ENCODE measurements at regions not wholly inside any gene's neighbourhood (a gene's known extent, or its start where the extent isn't known, plus 50 kb on each side); places are given as distances from the start of the nearest gene placed in this dataset.

DNA sequence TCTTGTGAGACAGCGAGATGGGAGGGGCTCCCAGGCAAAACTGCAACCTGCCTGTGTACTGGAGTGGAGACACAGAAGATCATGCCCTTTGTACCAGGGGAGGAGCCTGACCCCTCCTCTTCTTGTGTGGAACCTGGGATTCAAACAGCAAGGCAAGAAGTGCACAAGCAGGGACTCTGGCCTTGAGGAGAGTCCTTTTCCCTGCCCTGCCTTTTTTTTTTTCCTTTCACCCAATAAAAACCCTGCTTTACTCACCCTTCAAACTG lies 251.8 kb upstream of the OPRM1 start:
- WGBS: 8% methylated on average over 1 of the region's 1 CpG
- no peak overlapping the region for H3K4me3 ChIP-seq (ENCODE audit: low read depth in 1 of 3, low read length in 3 of 3)
- H3K27me3 ChIP-seq (ENCODE audit: control insufficient read depth in 4 of 4, insufficient read depth in 4 of 4, low read length in 3 of 4): no peaks in the 10 kb centered on the region

DNA sequence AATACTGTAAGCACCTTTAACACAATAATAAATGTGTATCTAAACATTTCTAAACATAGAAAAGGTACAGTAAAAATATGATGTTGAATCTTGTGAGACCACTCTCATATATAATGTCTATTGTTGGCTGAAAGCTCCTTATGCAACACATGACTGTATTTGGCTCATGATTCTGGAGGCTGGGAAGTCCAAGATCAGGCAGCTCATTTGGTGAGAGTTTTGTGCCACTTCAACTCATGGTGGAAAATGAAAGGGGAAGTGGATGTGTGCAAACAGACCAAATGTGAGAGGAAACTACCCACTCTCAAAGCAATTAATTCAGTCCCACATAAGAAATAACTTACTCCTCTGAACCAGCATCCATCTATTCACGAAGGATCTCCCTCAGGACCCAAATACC lies 257.7 kb upstream of the OPRM1 start:
- WGBS: 62% methylated on average over 1 of the region's 1 CpG
- DNase-seq (ENCODE audit: low spot score): no peak
- TF ChIP-seq, protein P1, sequence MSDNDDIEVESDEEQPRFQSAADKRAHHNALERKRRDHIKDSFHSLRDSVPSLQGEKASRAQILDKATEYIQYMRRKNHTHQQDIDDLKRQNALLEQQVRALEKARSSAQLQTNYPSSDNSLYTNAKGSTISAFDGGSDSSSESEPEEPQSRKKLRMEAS (IDR thresholded peaks at IDR 0.05): no peak
- TF ChIP-seq YY1 (IDR thresholded peaks at IDR 0.05): no peak
- TF ChIP-seq HNF4G (IDR thresholded peaks at IDR 0.05): no peak
- TF ChIP-seq TAF1 (conservative IDR thresholded peaks at IDR 0.05): no peak
- TF ChIP-seq FOXA1 (IDR thresholded peaks at IDR 0.05): no peak
- no peak for TF ChIP-seq NR2F2 (IDR thresholded peaks at IDR 0.05)
- TF ChIP-seq EGR1 (IDR thresholded peaks at IDR 0.05; ENCODE audit: low read depth in 2 of 2): no peak
- no peak for TF ChIP-seq RAD21 (IDR thresholded peaks at IDR 0.05)
- no peak for TF ChIP-seq GABPA (IDR thresholded peaks at IDR 0.05 in 1 of 2, conservative IDR thresholded peaks at IDR 0.05 in 1 of 2)
- no peak for TF ChIP-seq JUND (IDR thresholded peaks at IDR 0.05)
- TF ChIP-seq, protein P2, sequence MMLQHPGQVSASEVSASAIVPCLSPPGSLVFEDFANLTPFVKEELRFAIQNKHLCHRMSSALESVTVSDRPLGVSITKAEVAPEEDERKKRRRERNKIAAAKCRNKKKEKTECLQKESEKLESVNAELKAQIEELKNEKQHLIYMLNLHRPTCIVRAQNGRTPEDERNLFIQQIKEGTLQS (IDR thresholded peaks at IDR 0.05): no peak
- no peak for TF ChIP-seq RXRA (IDR thresholded peaks at IDR 0.05)
- TF ChIP-seq, protein P3, sequence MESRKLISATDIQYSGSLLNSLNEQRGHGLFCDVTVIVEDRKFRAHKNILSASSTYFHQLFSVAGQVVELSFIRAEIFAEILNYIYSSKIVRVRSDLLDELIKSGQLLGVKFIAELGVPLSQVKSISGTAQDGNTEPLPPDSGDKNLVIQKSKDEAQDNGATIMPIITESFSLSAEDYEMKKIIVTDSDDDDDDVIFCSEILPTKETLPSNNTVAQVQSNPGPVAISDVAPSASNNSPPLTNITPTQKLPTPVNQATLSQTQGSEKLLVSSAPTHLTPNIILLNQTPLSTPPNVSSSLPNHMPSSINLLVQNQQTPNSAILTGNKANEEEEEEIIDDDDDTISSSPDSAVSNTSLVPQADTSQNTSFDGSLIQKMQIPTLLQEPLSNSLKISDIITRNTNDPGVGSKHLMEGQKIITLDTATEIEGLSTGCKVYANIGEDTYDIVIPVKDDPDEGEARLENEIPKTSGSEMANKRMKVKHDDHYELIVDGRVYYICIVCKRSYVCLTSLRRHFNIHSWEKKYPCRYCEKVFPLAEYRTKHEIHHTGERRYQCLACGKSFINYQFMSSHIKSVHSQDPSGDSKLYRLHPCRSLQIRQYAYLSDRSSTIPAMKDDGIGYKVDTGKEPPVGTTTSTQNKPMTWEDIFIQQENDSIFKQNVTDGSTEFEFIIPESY (IDR thresholded peaks at IDR 0.05): no peak

More for the DNA sequence above, 251.8 kb upstream of the OPRM1 start:
- H3K27ac ChIP-seq (ENCODE audit: low read depth in 1 of 2, low read length in 2 of 2): no peak overlapping the region
- H3K36me3 ChIP-seq (ENCODE audit: control insufficient read depth in 4 of 4, insufficient read depth in 3 of 4, low read depth in 1 of 4, low read length in 3 of 4): no peaks in the 10 kb centered on the region
- no peaks in the 10 kb centered on the region for H3K4me1 ChIP-seq (ENCODE audit: control insufficient read depth in 4 of 4, insufficient read depth in 4 of 4, low read length in 3 of 4)
- TF ChIP-seq YY1 (IDR thresholded peaks at IDR 0.05) (no peak), SP1 (IDR thresholded peaks at IDR 0.05) (no peak), RAD21 (IDR thresholded peaks at IDR 0.05) (no peak), EGR1 (IDR thresholded peaks at IDR 0.05; ENCODE audit: low read depth in 2 of 2) (no peak), JUND (IDR thresholded peaks at IDR 0.05) (no peak), FOXA2 (IDR thresholded peaks at IDR 0.05) (no peak), FOXA1 (IDR thresholded peaks at IDR 0.05) (no peak), RXRA (IDR thresholded peaks at IDR 0.05) (no peak)
- TF ChIP-seq, protein P1 (IDR thresholded peaks at IDR 0.05): no peak
- TF ChIP-seq, protein P4, sequence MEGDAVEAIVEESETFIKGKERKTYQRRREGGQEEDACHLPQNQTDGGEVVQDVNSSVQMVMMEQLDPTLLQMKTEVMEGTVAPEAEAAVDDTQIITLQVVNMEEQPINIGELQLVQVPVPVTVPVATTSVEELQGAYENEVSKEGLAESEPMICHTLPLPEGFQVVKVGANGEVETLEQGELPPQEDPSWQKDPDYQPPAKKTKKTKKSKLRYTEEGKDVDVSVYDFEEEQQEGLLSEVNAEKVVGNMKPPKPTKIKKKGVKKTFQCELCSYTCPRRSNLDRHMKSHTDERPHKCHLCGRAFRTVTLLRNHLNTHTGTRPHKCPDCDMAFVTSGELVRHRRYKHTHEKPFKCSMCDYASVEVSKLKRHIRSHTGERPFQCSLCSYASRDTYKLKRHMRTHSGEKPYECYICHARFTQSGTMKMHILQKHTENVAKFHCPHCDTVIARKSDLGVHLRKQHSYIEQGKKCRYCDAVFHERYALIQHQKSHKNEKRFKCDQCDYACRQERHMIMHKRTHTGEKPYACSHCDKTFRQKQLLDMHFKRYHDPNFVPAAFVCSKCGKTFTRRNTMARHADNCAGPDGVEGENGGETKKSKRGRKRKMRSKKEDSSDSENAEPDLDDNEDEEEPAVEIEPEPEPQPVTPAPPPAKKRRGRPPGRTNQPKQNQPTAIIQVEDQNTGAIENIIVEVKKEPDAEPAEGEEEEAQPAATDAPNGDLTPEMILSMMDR (IDR thresholded peaks at IDR 0.05; ENCODE audit: low read depth, low read length, missing input control): no peak
- TF ChIP-seq, protein P3 (IDR thresholded peaks at IDR 0.05): no peak
- TF ChIP-seq, protein P5, sequence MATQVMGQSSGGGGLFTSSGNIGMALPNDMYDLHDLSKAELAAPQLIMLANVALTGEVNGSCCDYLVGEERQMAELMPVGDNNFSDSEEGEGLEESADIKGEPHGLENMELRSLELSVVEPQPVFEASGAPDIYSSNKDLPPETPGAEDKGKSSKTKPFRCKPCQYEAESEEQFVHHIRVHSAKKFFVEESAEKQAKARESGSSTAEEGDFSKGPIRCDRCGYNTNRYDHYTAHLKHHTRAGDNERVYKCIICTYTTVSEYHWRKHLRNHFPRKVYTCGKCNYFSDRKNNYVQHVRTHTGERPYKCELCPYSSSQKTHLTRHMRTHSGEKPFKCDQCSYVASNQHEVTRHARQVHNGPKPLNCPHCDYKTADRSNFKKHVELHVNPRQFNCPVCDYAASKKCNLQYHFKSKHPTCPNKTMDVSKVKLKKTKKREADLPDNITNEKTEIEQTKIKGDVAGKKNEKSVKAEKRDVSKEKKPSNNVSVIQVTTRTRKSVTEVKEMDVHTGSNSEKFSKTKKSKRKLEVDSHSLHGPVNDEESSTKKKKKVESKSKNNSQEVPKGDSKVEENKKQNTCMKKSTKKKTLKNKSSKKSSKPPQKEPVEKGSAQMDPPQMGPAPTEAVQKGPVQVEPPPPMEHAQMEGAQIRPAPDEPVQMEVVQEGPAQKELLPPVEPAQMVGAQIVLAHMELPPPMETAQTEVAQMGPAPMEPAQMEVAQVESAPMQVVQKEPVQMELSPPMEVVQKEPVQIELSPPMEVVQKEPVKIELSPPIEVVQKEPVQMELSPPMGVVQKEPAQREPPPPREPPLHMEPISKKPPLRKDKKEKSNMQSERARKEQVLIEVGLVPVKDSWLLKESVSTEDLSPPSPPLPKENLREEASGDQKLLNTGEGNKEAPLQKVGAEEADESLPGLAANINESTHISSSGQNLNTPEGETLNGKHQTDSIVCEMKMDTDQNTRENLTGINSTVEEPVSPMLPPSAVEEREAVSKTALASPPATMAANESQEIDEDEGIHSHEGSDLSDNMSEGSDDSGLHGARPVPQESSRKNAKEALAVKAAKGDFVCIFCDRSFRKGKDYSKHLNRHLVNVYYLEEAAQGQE (IDR thresholded peaks at IDR 0.05): no peak
- TF ChIP-seq, protein P2 (IDR thresholded peaks at IDR 0.05): no peak
- no peaks in the 10 kb centered on the region for H3K9me3 ChIP-seq (ENCODE audit: control insufficient read depth in 4 of 4, low read length in 3 of 4)
- H3K9ac ChIP-seq (ENCODE audit: low read depth in 1 of 2, low read length in 2 of 2): no peak overlapping the region
- DNase-seq (ENCODE audit: low spot score): no peak

More for the DNA sequence above, 257.7 kb upstream of the OPRM1 start:
- Histone ChIP-seq H3K4me3 (ENCODE audit: low read depth in 1 of 3, low read length in 3 of 3) (no peak overlapping the region), H3K9ac (ENCODE audit: low read depth in 1 of 2, low read length in 2 of 2) (no peak overlapping the region), H3K36me3 (ENCODE audit: control insufficient read depth in 4 of 4, insufficient read depth in 3 of 4, low read depth in 1 of 4, low read length in 3 of 4) (no peaks in the 10 kb centered on the region), H3K27me3 (ENCODE audit: control insufficient read depth in 4 of 4, insufficient read depth in 4 of 4, low read length in 3 of 4) (no peaks in the 10 kb centered on the region), H3K9me3 (ENCODE audit: control insufficient read depth in 4 of 4, low read length in 3 of 4) (peaks cover 0 to 5% (median under 1%) of the 10 kb centered on the region in 4 donors), H3K27ac (ENCODE audit: low read depth in 1 of 2, low read length in 2 of 2) (no peak overlapping the region), H3K4me1 (ENCODE audit: control insufficient read depth in 4 of 4, insufficient read depth in 4 of 4, low read length in 3 of 4) (no peaks in the 10 kb centered on the region)
